PFSK-1 (cell line): ENCODE measurements at regions not wholly inside any gene's neighbourhood (a gene's known extent, or its start where the extent isn't known, plus 50 kb on each side); places are given as distances from the start of the nearest gene placed in this dataset.

Source experiments
- FOXP2 ChIP-seq: optimal IDR thresholded peaks from 2 replicates; pipeline ENCODE3; 2011; ENCODE audit warnings: borderline replicate concordance, control low read depth, inconsistent platforms; ENCODE audit not compliant: insufficient read depth; ENCODE audit errors: extremely low read length, extremely low read depth
- POLR2AphosphoS5 ChIP-seq: IDR thresholded peaks from 2 replicates; pipeline ENCODE4 v1.6.1; 2012; ENCODE audit warnings: low read depth, mild to moderate bottlenecking, control low read depth, low read length, moderate library complexity
- SIN3A ChIP-seq: IDR thresholded peaks from 2 replicates; pipeline ENCODE4 v1.6.1; 2012; ENCODE audit warnings: mild to moderate bottlenecking, low read length, moderate library complexity, borderline replicate concordance; ENCODE audit not compliant: insufficient read depth
- TAF1 ChIP-seq: IDR thresholded peaks from 2 replicates; pipeline ENCODE4 v1.6.1; 2012; ENCODE audit warnings: low read length, control low read depth, borderline replicate concordance; ENCODE audit not compliant: insufficient read depth
- TF ChIP-seq, protein P1 (sequence below), 2 experiments: IDR thresholded peaks; 2 replicates each; pipeline versions ENCODE4 v1.6.1 to v1.8.0; 2011 to 2012; ENCODE audit warnings: low read depth in 2 of 2, low read length in 2 of 2, control low read depth in 1 of 2, inconsistent platforms in 1 of 2, mild to moderate bottlenecking in 1 of 2, moderate library complexity in 1 of 2; ENCODE audit not compliant: insufficient read depth in 1 of 2

DNA sequence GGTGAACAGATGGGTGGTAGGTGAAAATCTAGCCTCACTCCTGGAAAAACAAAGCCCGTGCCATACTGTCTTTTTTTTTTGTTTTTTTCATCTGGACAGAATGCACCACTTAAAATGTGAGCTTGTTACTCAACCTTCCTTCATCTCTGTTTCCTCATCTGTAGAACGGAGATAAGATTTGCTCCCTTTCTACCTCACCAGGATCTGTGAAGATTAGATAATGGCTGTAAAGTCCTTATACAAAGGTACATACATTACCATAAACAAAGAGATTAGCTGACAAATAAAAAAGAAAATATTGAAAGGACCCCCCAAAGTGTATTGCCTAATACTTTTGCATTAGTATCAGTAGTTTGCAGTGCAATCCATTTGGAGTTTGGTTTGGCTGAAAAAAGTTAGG lies 75.4 kb upstream of the ZEB2 start:
- TF ChIP-seq, protein P1, sequence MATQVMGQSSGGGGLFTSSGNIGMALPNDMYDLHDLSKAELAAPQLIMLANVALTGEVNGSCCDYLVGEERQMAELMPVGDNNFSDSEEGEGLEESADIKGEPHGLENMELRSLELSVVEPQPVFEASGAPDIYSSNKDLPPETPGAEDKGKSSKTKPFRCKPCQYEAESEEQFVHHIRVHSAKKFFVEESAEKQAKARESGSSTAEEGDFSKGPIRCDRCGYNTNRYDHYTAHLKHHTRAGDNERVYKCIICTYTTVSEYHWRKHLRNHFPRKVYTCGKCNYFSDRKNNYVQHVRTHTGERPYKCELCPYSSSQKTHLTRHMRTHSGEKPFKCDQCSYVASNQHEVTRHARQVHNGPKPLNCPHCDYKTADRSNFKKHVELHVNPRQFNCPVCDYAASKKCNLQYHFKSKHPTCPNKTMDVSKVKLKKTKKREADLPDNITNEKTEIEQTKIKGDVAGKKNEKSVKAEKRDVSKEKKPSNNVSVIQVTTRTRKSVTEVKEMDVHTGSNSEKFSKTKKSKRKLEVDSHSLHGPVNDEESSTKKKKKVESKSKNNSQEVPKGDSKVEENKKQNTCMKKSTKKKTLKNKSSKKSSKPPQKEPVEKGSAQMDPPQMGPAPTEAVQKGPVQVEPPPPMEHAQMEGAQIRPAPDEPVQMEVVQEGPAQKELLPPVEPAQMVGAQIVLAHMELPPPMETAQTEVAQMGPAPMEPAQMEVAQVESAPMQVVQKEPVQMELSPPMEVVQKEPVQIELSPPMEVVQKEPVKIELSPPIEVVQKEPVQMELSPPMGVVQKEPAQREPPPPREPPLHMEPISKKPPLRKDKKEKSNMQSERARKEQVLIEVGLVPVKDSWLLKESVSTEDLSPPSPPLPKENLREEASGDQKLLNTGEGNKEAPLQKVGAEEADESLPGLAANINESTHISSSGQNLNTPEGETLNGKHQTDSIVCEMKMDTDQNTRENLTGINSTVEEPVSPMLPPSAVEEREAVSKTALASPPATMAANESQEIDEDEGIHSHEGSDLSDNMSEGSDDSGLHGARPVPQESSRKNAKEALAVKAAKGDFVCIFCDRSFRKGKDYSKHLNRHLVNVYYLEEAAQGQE (IDR thresholded peaks at IDR 0.05; ENCODE audit: insufficient read depth in 1 of 2, low read depth in 2 of 2, low read length in 2 of 2), result no peak
- TF ChIP-seq FOXP2 (no peak), SIN3A (no peak), POLR2AphosphoS5 (no peak), TAF1 (no peak)

DNA sequence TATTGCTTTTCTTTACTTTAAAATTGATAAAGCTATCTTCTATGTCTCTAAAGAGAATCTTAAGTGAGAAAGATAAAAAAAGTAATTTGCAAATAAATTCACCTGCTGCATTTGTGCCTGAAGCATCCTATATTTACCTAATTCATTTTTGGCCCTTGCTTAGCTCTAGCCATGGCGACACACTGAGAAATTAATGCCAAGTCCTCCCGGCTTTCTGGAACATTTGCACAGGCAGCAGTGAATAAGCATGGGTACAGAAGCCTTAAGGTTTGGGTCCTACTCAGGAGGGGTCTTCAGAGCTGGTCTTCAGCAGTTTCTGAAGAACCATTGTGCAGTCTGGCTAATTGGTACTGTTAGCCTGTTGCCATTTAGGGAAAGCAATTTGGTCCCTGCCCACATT lies 73.9 kb upstream of the ZEB2 start:
- TF ChIP-seq, protein P1 (IDR thresholded peaks at IDR 0.05; ENCODE audit: insufficient read depth in 1 of 2, low read depth in 2 of 2, low read length in 2 of 2), result no peak
- TF ChIP-seq POLR2AphosphoS5 (no peak), SIN3A (no peak), FOXP2 (no peak), TAF1 (no peak)

DNA sequence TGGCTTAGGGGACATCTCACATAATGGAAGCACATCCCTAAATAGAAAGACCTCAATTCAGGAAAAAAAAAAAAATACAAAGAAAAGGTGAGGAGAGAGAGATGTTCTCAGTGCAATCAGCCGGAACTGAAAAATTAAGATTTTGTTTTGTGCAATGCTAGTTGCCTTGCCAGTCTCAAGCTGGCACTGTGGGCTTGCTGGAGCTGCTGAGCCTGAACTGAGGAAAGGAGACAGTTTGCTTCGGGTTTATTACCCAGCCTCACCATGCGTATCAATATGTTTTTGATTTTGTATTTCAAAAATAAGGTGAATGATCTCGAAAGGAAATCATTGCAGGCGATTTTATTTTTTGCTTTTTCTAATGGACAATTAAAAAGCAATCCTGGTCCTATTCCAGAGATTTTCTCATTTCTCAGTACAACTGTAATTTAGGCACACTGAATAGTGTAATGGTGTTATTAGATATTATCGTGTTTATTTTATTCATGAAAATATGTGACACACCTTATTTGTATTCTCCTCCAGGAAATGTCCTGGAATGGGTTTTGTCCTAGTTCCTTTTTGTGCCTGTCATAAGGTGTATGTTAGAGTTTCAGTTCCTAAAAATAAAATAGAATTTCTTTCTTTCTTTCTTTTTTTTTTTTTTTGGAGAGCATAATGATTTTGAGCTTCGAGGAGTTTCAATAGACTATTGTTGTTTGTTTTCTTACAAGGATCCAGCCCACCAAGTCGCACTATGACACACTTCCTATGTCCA lies 72.8 kb upstream of the ZEB2 start:
- TF ChIP-seq FOXP2 (no peak), SIN3A (no peak), TAF1 (no peak), POLR2AphosphoS5 (no peak)
- TF ChIP-seq, protein P1 (IDR thresholded peaks at IDR 0.05; ENCODE audit: insufficient read depth in 1 of 2, low read depth in 2 of 2, low read length in 2 of 2), result no peak

DNA sequence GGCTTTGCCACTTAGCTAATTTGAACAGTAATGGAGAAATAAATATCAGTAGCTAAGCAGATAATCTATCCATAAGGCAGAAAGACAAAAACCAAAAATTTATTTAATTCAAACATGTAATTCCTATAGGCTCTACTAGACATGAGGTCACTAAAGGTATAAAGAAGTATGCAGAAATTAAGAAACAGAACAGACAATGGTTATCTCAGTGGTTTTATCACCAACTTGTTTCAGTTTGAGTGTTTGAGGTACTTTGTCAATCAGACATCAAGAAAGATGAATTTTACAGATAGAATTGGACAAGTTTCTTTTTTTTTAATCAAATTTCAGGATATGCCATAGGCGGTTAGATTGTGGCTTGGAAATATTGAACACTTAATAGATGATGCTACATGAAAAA lies 67.4 kb upstream of the ZEB2 start:
- TF ChIP-seq POLR2AphosphoS5 (no peak), FOXP2 (no peak), TAF1 (no peak), SIN3A (no peak)
- TF ChIP-seq, protein P1 (IDR thresholded peaks at IDR 0.05; ENCODE audit: insufficient read depth in 1 of 2, low read depth in 2 of 2, low read length in 2 of 2), result no peak
